ENCODE measurements at regions not wholly inside any gene's neighbourhood (a gene's known extent, or its start where the extent isn't known, plus 50 kb on each side); places are given as distances from the start of the nearest gene placed in this dataset.

DNA sequence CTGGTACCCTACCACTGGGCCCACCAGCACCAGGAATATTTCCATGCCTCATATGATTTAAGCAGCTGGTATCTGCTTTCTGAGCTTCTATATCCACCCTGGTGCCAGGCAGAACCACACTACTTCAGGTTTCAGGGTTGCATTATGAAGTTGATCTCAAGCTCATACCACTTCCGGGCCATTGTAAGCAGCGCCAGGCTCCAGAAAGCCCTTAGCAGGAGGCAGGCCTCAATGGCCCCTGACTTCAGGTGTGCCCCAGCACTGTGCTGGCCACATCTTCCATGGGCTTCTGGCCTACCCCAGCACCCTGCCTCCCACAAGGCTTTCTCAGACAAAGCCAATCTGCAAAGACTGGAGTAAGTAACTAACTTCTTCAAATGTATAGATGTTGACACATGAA is 391.3 kb upstream of the GRM3 start:
- H3K56ac ChIP-seq (replicated peaks; ENCODE audit: insufficient read length, low read depth, low read length), result no peak overlapping the region
- H2AFZ ChIP-seq (ENCODE audit: low read length), result peak overlapping the region; percentile 43; the same call in 1 of the 2 replicates
- no peaks in the 10 kb centered on the region for H3K27me3 ChIP-seq (replicated peaks in 1 of 4; ENCODE audit: control insufficient read depth in 3 of 4, extremely low read depth in 1 of 4, insufficient read depth in 3 of 4, low read length in 3 of 4)
- H3K27ac ChIP-seq (ENCODE audit: low read depth, low read length), result no peak overlapping the region
- no peak for DNase-seq (ENCODE audit: low read depth in 1 of 2, low spot score in 2 of 2)
- H2BK20ac ChIP-seq (ENCODE audit: low read length), result no peak overlapping the region
- H2BK12ac ChIP-seq (ENCODE audit: low read depth, low read length), result no peak overlapping the region; the same call in 1 of the 2 replicates
- TF ChIP-seq BCL11A (IDR thresholded peaks at IDR 0.05; ENCODE audit: low read depth in 2 of 2, low read length in 2 of 2) (no peak), ASH2L (IDR thresholded peaks at IDR 0.05; ENCODE audit: low read length) (no peak), RFX5 (IDR thresholded peaks at IDR 0.05; ENCODE audit: borderline replicate concordance, low read depth, low read length) (no peak), TAF1 (IDR thresholded peaks at IDR 0.05; ENCODE audit: low read depth, low read length) (no peak)
- TF ChIP-seq, protein P1, sequence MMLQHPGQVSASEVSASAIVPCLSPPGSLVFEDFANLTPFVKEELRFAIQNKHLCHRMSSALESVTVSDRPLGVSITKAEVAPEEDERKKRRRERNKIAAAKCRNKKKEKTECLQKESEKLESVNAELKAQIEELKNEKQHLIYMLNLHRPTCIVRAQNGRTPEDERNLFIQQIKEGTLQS (IDR thresholded peaks at IDR 0.05; ENCODE audit: insufficient read depth, low read depth, low read length), result no peak
- H3K4me3 ChIP-seq (ENCODE audit: extremely low read depth in 1 of 4, insufficient read depth in 2 of 4, low read depth in 3 of 4, low read length in 4 of 4), result no peak overlapping the region
- no peak overlapping the region for H4K8ac ChIP-seq (ENCODE audit: extremely low read depth, insufficient read depth, low read length)
- no peak overlapping the region for H3K9ac ChIP-seq (replicated peaks in 1 of 4; ENCODE audit: extremely low read depth in 1 of 4, low read depth in 3 of 4, low read length in 3 of 4)
- H3K23me2 ChIP-seq (ENCODE audit: low read depth, low read length), result no peaks in the 10 kb centered on the region
- no peak overlapping the region for H3K23ac ChIP-seq (ENCODE audit: insufficient read length)
- no peak overlapping the region for H2BK120ac ChIP-seq (replicated peaks; ENCODE audit: low read depth, low read length)
- H3K79me2 ChIP-seq (ENCODE audit: control insufficient read depth in 1 of 2, insufficient read depth in 2 of 2, low read length in 2 of 2), result no peaks in the 10 kb centered on the region
- no peaks in the 10 kb centered on the region for H4K20me1 ChIP-seq (replicated peaks in 1 of 2; ENCODE audit: control insufficient read depth in 1 of 2, insufficient read depth in 2 of 2, low read length in 2 of 2)
- H3K36me3 ChIP-seq (ENCODE audit: control insufficient read depth in 2 of 4, insufficient read depth in 4 of 4, low read length in 3 of 4), result no peaks in the 10 kb centered on the region
- H3K79me1 ChIP-seq (ENCODE audit: low read depth, low read length), result no peaks in the 10 kb centered on the region
- CTCF ChIA-PET (ENCODE audit: partially characterized antibody), result interaction anchor here (1.3 kb wide), 1 partner anchor 217 kb away, joined by 5 read pairs; no protein-coding TSS in a partner anchor
- H3K4ac ChIP-seq (replicated peaks; ENCODE audit: insufficient read length, low read depth, low read length), result no peak overlapping the region
- no peak overlapping the region for H2AK5ac ChIP-seq (ENCODE audit: low read depth, low read length)
- H2BK15ac ChIP-seq (ENCODE audit: low read length), result no peak overlapping the region
- H4K91ac ChIP-seq (replicated peaks; ENCODE audit: insufficient read length, low read length), result no peak overlapping the region
- FAIRE-seq, result no peak
- no peak overlapping the region for H3K4me2 ChIP-seq (ENCODE audit: insufficient read depth in 1 of 2, low read depth in 2 of 2, low read length in 2 of 2)
- H3K9me3 ChIP-seq (ENCODE audit: insufficient read depth in 2 of 2, low read depth in 1 of 2, low read length in 1 of 2), result no peaks in the 10 kb centered on the region
- no peak overlapping the region for H3K18ac ChIP-seq (ENCODE audit: extremely low read depth, low read length)
- POLR2A ChIA-PET (ENCODE audit: partially characterized antibody), result no interaction called here
- H2BK5ac ChIP-seq (ENCODE audit: low read depth, low read length), result no peak overlapping the region
- peaks cover 0 to 3% (median 0%) of the 10 kb centered on the region in 4 experiments; a peak in 2 of 7 replicates for H3K4me1 ChIP-seq (replicated peaks in 1 of 4; ENCODE audit: control insufficient read depth in 3 of 4, insufficient read depth in 4 of 4, low read length in 3 of 4)
- no peak overlapping the region for H4K5ac ChIP-seq (ENCODE audit: insufficient read length, low read depth, low read length)
- 96% methylated on average over 2 of the region's 2 CpGs; no CpG with 5 or more reads in 1 of the 2 experiments for WGBS, 2 experiments (ENCODE audit: extremely low coverage in 1 of 2, insufficient coverage in 1 of 2, insufficient read length in 1 of 2, insufficient replicate concordance in 2 of 2, low coverage in 1 of 2, low lambda C conversion rate in 2 of 2, missing lambda C conversion rate in 1 of 2)
- no peak overlapping the region for H3K14ac ChIP-seq (ENCODE audit: insufficient read length)

Data from H1 (cell line).